ENCODE measurements at regions not wholly inside any gene's neighbourhood (a gene's known extent, or its start where the extent isn't known, plus 50 kb on each side); places are given as distances from the start of the nearest gene placed in this dataset.

GRCh38 chr13:76796851-76797250 lies 89.4 kb downstream of the KCTD12 start:
- FAIRE-seq (no peak), DNase-seq (ENCODE audit: insufficient read length, low spot score) (no peak)
- TF ChIP-seq CTCF (IDR thresholded peaks at IDR 0.05; ENCODE audit: insufficient read depth, missing control alignments): no peak

- FAIRE-seq (no peak), DNase-seq (ENCODE audit: insufficient read length, low spot score) (no peak)
- TF ChIP-seq CTCF (IDR thresholded peaks at IDR 0.05; ENCODE audit: insufficient read depth, missing control alignments): no peak
Measured at GRCh38 chr13:76795701-76796695, 90.2 kb downstream of the KCTD12 start.

- FAIRE-seq (no peak), DNase-seq (ENCODE audit: insufficient read length, low spot score) (no peak)
- no peak for TF ChIP-seq CTCF (IDR thresholded peaks at IDR 0.05; ENCODE audit: insufficient read depth, missing control alignments)
Measured at GRCh38 chr13:76792731-76793347, 93.4 kb downstream of the KCTD12 start.

- TF ChIP-seq CTCF (IDR thresholded peaks at IDR 0.05; ENCODE audit: insufficient read depth, missing control alignments): no peak
- DNase-seq (ENCODE audit: insufficient read length, low spot score) (no peak), FAIRE-seq (no peak)
Measured at GRCh38 chr13:76790980-76791819, 95.0 kb downstream of the KCTD12 start.

- FAIRE-seq: no peak
- DNase-seq (ENCODE audit: insufficient read length, low spot score): no peak
- TF ChIP-seq CTCF (IDR thresholded peaks at IDR 0.05; ENCODE audit: insufficient read depth, missing control alignments): no peak
Measured at GRCh38 chr13:76790526-76790925, 95.7 kb downstream of the KCTD12 start.

GRCh38 chr13:76783798-76784197 lies 102.4 kb downstream of the KCTD12 start:
- FAIRE-seq (no peak), DNase-seq (ENCODE audit: insufficient read length, low spot score) (no peak)
- no peak for TF ChIP-seq CTCF (IDR thresholded peaks at IDR 0.05; ENCODE audit: insufficient read depth, missing control alignments)
